Keratinocyte (primary cell): ENCODE measurements at regions not wholly inside any gene's neighbourhood (a gene's known extent, or its start where the extent isn't known, plus 50 kb on each side); places are given as distances from the start of the nearest gene placed in this dataset.

Source experiments
- DNase-seq: peaks from one replicate; pipeline ENCODE4 v3.0.0-alpha.2; 2011; ENCODE audit warnings: low read depth, missing footprints, low spot score
- FAIRE-seq: peaks from 2 replicates; lab custom pipeline; 2011; peaks lifted over from hg19 to GRCh38; lab: Jason Lieb, UNC
- H2AFZ ChIP-seq: 2 replicates; pipeline ENCODE4 v1.6.0; 2012; ENCODE audit warnings: low read length, control low read depth, inconsistent platforms; ENCODE audit not compliant: control insufficient read depth
- H3K27ac ChIP-seq: 2 replicates; pipeline ENCODE4 v1.5.1; 2011; ENCODE audit warnings: low read length; ENCODE audit not compliant: control insufficient read depth, insufficient read depth
- H3K27me3 ChIP-seq: 3 replicates; pipeline ENCODE4 v1.6.0; 2011; ENCODE audit warnings: low read length; ENCODE audit not compliant: control insufficient read depth, insufficient read depth; ENCODE audit errors: extremely low read depth
- H3K36me3 ChIP-seq, 2 experiments: 2 replicates in 1 of 2; 3 replicates in 1 of 2; pipeline ENCODE4 v1.5.1; 2011; ENCODE audit warnings: low read length in 2 of 2, mild to moderate bottlenecking in 1 of 2; ENCODE audit not compliant: control insufficient read depth in 2 of 2, insufficient read depth in 2 of 2; ENCODE audit errors: extremely low read depth in 1 of 2
- H3K4me1 ChIP-seq: 3 replicates; pipeline ENCODE4 v1.5.1; 2011; ENCODE audit warnings: low read length; ENCODE audit not compliant: control insufficient read depth, insufficient read depth; ENCODE audit errors: extremely low read depth
- H3K4me2 ChIP-seq: 3 replicates; pipeline ENCODE4 v1.6.0; 2011; ENCODE audit warnings: low read depth, low read length; ENCODE audit not compliant: control insufficient read depth, insufficient read depth; ENCODE audit errors: extremely low read depth
- H3K4me3 ChIP-seq, 3 experiments: fragments of 200-600 bp in 1 of 3; sonication (generic) in 1 of 3; 2 replicates in 2 of 3; 3 replicates in 1 of 3; pipeline ENCODE4 v1.5.1; 2011 to 2016; ENCODE audit warnings: low read length in 3 of 3, mild to moderate bottlenecking in 3 of 3, control low read depth in 2 of 3, inconsistent platforms in 1 of 3, low read depth in 1 of 3, mixed read lengths in 1 of 3, mixed run types in 1 of 3, moderate library complexity in 1 of 3; ENCODE audit not compliant: control insufficient read depth in 2 of 3, insufficient read depth in 2 of 3; ENCODE audit errors: extremely low read depth in 1 of 3
- H3K79me2 ChIP-seq: 2 replicates; pipeline ENCODE4 v1.6.0; 2012; ENCODE audit warnings: low read length; ENCODE audit not compliant: control insufficient read depth, insufficient read depth
- H3K9ac ChIP-seq: 3 replicates; pipeline ENCODE4 v1.6.0; 2011; ENCODE audit warnings: low read length; ENCODE audit not compliant: control insufficient read depth, insufficient read depth; ENCODE audit errors: extremely low read depth
- H3K9me1 ChIP-seq: 3 replicates; pipeline ENCODE4 v1.6.0; 2011; ENCODE audit warnings: low read length; ENCODE audit not compliant: control insufficient read depth, insufficient read depth; ENCODE audit errors: extremely low read depth
- H3K9me3 ChIP-seq: 2 replicates; pipeline ENCODE4 v1.5.1; 2012; ENCODE audit warnings: low read depth, low read length; ENCODE audit not compliant: control insufficient read depth
- H4K20me1 ChIP-seq: 3 replicates; pipeline ENCODE4 v1.6.0; 2011; ENCODE audit warnings: low read length; ENCODE audit not compliant: control insufficient read depth, insufficient read depth; ENCODE audit errors: extremely low read depth
- EZH2 ChIP-seq: IDR thresholded peaks from one replicate; pipeline ENCODE4 v1.6.1; 2012; ENCODE audit warnings: inconsistent platforms, mild to moderate bottlenecking, low read length, moderate library complexity
- dilution Hi-C: fragments of 300-500 bp; cut with MboI; formaldehyde crosslinking; loops from one replicate; pipeline ENCODE4 v1.7.0; 2020; ENCODE audit warnings: low sequenced_read_pairs; ENCODE audit not compliant: extremely low pct_ligation_motif_present
- TF ChIP-seq, protein P1 (sequence below), 3 experiments: IDR thresholded peaks in 1 of 3; conservative IDR thresholded peaks in 1 of 3; optimal IDR thresholded peaks in 1 of 3; 2 replicates in 2 of 3; 3 replicates in 1 of 3; pipeline versions ENCODE3 to v1.5.1; 2011; ENCODE audit warnings: low read length in 3 of 3, mild to moderate bottlenecking in 3 of 3, moderate library complexity in 2 of 3, control low read depth in 1 of 3, inconsistent platforms in 1 of 3; ENCODE audit not compliant: insufficient read depth in 2 of 3; ENCODE audit errors: extremely low read depth in 1 of 3

- Histone ChIP-seq H4K20me1 (no peaks in the 10 kb centered on the region), H2AFZ (no peak overlapping the region), H3K9me3 (no peaks in the 10 kb centered on the region), H3K36me3 (no peaks in the 10 kb centered on the region), H3K27me3 (no peaks in the 10 kb centered on the region), H3K4me1 (peaks cover 52% of the 10 kb centered on the region), H3K4me3 (no peak overlapping the region), H3K79me2 (peaks cover 59% of the 10 kb centered on the region), H3K4me2 (no peak overlapping the region), H3K9me1 (no peaks in the 10 kb centered on the region), H3K9ac (no peak overlapping the region), H3K27ac (no peak overlapping the region)
- FAIRE-seq: no peak
- no peak for TF ChIP-seq EZH2
- TF ChIP-seq, protein P1, sequence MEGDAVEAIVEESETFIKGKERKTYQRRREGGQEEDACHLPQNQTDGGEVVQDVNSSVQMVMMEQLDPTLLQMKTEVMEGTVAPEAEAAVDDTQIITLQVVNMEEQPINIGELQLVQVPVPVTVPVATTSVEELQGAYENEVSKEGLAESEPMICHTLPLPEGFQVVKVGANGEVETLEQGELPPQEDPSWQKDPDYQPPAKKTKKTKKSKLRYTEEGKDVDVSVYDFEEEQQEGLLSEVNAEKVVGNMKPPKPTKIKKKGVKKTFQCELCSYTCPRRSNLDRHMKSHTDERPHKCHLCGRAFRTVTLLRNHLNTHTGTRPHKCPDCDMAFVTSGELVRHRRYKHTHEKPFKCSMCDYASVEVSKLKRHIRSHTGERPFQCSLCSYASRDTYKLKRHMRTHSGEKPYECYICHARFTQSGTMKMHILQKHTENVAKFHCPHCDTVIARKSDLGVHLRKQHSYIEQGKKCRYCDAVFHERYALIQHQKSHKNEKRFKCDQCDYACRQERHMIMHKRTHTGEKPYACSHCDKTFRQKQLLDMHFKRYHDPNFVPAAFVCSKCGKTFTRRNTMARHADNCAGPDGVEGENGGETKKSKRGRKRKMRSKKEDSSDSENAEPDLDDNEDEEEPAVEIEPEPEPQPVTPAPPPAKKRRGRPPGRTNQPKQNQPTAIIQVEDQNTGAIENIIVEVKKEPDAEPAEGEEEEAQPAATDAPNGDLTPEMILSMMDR (optimal IDR thresholded peaks at IDR 0.05 in 1 of 3, IDR thresholded peaks at IDR 0.05 in 1 of 3, conservative IDR thresholded peaks at IDR 0.05 in 1 of 3; ENCODE audit: extremely low read depth in 1 of 3, insufficient read depth in 2 of 3, low read length in 3 of 3): no peak
- dilution Hi-C loops: no loop called here
- DNase-seq: no peak
Observed at GRCh38 chr14:71359823-71360222, 452.6 kb downstream of the PCNX1 start.

GRCh38 chr14:71361336-71361735, 454.1 kb downstream of the PCNX1 start:
- no peaks in the 10 kb centered on the region for H3K27me3 ChIP-seq
- H3K4me1 ChIP-seq: peaks cover 37% of the 10 kb centered on the region
- dilution Hi-C loops: no loop called here
- no peak for FAIRE-seq
- no peaks in the 10 kb centered on the region for H3K9me3 ChIP-seq
- no peaks in the 10 kb centered on the region for H3K9me1 ChIP-seq
- no peak overlapping the region for H2AFZ ChIP-seq
- no peak overlapping the region for H3K4me3 ChIP-seq
- no peaks in the 10 kb centered on the region for H4K20me1 ChIP-seq
- peaks cover 68% of the 10 kb centered on the region for H3K79me2 ChIP-seq
- H3K9ac ChIP-seq: no peak overlapping the region
- no peak overlapping the region for H3K4me2 ChIP-seq
- no peak for TF ChIP-seq EZH2
- TF ChIP-seq, protein P1 (optimal IDR thresholded peaks at IDR 0.05 in 1 of 3, IDR thresholded peaks at IDR 0.05 in 1 of 3, conservative IDR thresholded peaks at IDR 0.05 in 1 of 3; ENCODE audit: extremely low read depth in 1 of 3, insufficient read depth in 2 of 3, low read length in 3 of 3): no peak
- DNase-seq: no peak
- peaks cover 0 to 4% of the 10 kb centered on the region in 2 experiments for H3K36me3 ChIP-seq
- no peak overlapping the region for H3K27ac ChIP-seq
